HepG2 (cell line): ENCODE measurements at regions not wholly inside any gene's neighbourhood (a gene's known extent, or its start where the extent isn't known, plus 50 kb on each side); places are given as distances from the start of the nearest gene placed in this dataset.

Experiments
- CEBPB ChIP-seq: IDR thresholded peaks from 2 replicates; pipeline ENCODE4 v1.6.1; 2011; ENCODE audit warnings: low read depth, low read length, improper control_type of control experiment, borderline replicate concordance
- SUZ12 ChIP-seq: fragments of 150-350 bp; IDR thresholded peaks from 2 replicates; pipeline ENCODE4 v1.6.1; 2014; ENCODE audit warnings: low read depth, low read length

DNA sequence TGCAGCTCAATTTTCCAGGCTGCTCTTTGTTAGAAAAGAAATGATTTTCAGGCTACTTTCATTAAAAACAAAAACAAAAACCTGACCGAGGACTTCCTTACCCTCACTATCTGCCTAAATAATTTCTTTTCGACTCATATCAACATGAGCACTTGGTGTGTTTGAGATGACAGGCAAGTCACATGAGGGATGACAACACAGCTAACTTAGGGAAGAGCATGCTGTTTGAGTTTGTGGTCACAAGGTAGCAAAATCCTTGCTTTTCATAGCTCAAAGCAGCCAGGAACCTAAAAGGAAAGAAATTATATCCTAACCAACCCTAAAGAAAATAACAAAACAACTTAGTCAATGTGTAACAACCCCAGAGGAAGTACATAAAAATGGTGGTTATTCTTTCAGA is 459.5 kb downstream of the KIF16B start:
- TF ChIP-seq CEBPB (no peak), SUZ12 (no peak)
